ENCODE measurements at regions not wholly inside any gene's neighbourhood (a gene's known extent, or its start where the extent isn't known, plus 50 kb on each side); places are given as distances from the start of the nearest gene placed in this dataset.

- BruUV-seq (replicated peaks): no TSS peak
- TF ChIP-seq CTCF (IDR thresholded peaks at IDR 0.05; ENCODE audit: unreplicated experiment): no peak
- ChIA-PET CTCF (interaction anchor here (0.6 kb wide), 1 partner anchor 145 kb away, joined by 3 read pairs; no protein-coding TSS in a partner anchor), POLR2A (interaction anchor here (0.6 to 0.7 kb wide), 3 partner anchors 11 to 195 kb away, joined by 3 read pairs; no protein-coding TSS in a partner anchor)
- Mint-ChIP-seq H3K27me3 (ENCODE audit: insufficient read depth, unreplicated experiment) (no peaks in the 10 kb centered on the region), H3K4me1 (ENCODE audit: insufficient read depth, unreplicated experiment) (peaks cover 23% of the 10 kb centered on the region), H3K4me3 (ENCODE audit: unreplicated experiment) (no peak overlapping the region), H3K36me3 (ENCODE audit: insufficient read depth, unreplicated experiment) (no peaks in the 10 kb centered on the region), H3K27ac (ENCODE audit: low read depth, unreplicated experiment) (peak overlapping the region; percentile 90), H3K9me3 (ENCODE audit: unreplicated experiment) (peaks cover 7% of the 10 kb centered on the region)
- DNase-seq (ENCODE audit: unreplicated experiment): no peak
- intact Hi-C loops (cut with micrococcal nuclease): no loop called here
Observed at GRCh38 chr7:54824655-54825054, 65.6 kb upstream of the SEC61G start.

GRCh38 chr7:54825368-54825767 is 66.4 kb upstream of the SEC61G start:
- Mint-ChIP-seq H3K4me3 (ENCODE audit: unreplicated experiment) (no peak overlapping the region), H3K36me3 (ENCODE audit: insufficient read depth, unreplicated experiment) (no peaks in the 10 kb centered on the region), H3K27ac (ENCODE audit: low read depth, unreplicated experiment) (peak overlapping the region; percentile 90), H3K27me3 (ENCODE audit: insufficient read depth, unreplicated experiment) (no peaks in the 10 kb centered on the region), H3K4me1 (ENCODE audit: insufficient read depth, unreplicated experiment) (peaks cover 27% of the 10 kb centered on the region), H3K9me3 (ENCODE audit: unreplicated experiment) (peaks cover 7% of the 10 kb centered on the region)
- no peak for TF ChIP-seq CTCF (IDR thresholded peaks at IDR 0.05; ENCODE audit: unreplicated experiment)
- intact Hi-C loops (cut with micrococcal nuclease): no loop called here
- CTCF ChIA-PET: interaction anchor here (0.6 to 0.9 kb wide), 2 partner anchors 10 to 144 kb away, joined by 3 read pairs; no protein-coding TSS in a partner anchor
- no peak for DNase-seq (ENCODE audit: unreplicated experiment)
- POLR2A ChIA-PET: interaction anchor here (0.7 kb wide), 1 partner anchor 13 kb away, joined by 3 read pairs; no protein-coding TSS in a partner anchor
- BruUV-seq (replicated peaks): no TSS peak

GRCh38 chr7:54827734-54828133 is 68.7 kb upstream of the SEC61G start:
- CTCF ChIA-PET: interaction anchor here (1.2 to 1.9 kb wide), 3 partner anchors 9 to 428 kb away, joined by 3 to 11 read pairs (median 5); no protein-coding TSS in a partner anchor
- BruUV-seq (replicated peaks): no TSS peak
- peaks cover 44% of the 10 kb centered on the region for H3K4me1 Mint-ChIP-seq (ENCODE audit: insufficient read depth, unreplicated experiment)
- no peak for TF ChIP-seq CTCF (IDR thresholded peaks at IDR 0.05; ENCODE audit: unreplicated experiment)
- H3K27ac Mint-ChIP-seq (ENCODE audit: low read depth, unreplicated experiment): no peak overlapping the region
- no peaks in the 10 kb centered on the region for H3K36me3 Mint-ChIP-seq (ENCODE audit: insufficient read depth, unreplicated experiment)
- H3K4me3 Mint-ChIP-seq (ENCODE audit: unreplicated experiment): no peak overlapping the region
- DNase-seq (ENCODE audit: unreplicated experiment): no peak
- peaks cover 7% of the 10 kb centered on the region for H3K9me3 Mint-ChIP-seq (ENCODE audit: unreplicated experiment)
- intact Hi-C loops (cut with micrococcal nuclease): no loop called here
- POLR2A ChIA-PET: interaction anchor here (1.2 kb wide), 1 partner anchor 16 kb away, joined by 3 read pairs; no protein-coding TSS in a partner anchor
- no peaks in the 10 kb centered on the region for H3K27me3 Mint-ChIP-seq (ENCODE audit: insufficient read depth, unreplicated experiment)

DNA sequence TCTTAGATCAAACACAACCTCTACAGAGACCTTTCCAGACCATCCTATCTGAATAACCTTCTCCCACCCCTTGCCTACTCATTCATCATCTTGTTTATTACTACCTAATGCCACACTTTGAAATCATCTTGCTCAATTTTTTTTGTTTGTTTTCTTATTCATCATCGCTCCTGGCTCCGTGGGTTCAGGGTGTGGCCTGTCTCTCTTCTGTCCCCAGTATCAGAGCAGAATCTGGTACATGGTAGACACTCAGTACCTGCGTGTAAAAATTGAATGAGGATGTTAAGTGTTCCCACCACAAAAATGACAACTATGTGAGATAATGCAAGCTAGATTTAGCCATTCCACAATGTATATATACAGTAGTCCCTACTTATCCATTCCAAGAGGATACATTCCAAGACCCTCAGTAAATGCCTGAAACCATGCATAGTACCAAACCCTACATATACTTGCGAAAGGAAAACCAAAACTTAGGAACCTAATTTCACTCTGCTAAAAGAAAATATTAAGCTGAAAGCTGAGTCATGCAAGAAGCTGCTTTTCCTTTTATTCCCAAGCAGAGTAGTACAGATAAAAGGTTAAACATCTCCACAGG is 72.1 kb upstream of the SEC61G start:
- peak; percentile 79 for DNase-seq (ENCODE audit: unreplicated experiment)
- Mint-ChIP-seq H3K36me3 (ENCODE audit: insufficient read depth, unreplicated experiment) (no peaks in the 10 kb centered on the region), H3K9me3 (ENCODE audit: unreplicated experiment) (peaks cover 7% of the 10 kb centered on the region), H3K4me3 (ENCODE audit: unreplicated experiment) (peak overlapping the region; percentile 28), H3K4me1 (ENCODE audit: insufficient read depth, unreplicated experiment) (peaks cover 21% of the 10 kb centered on the region), H3K27me3 (ENCODE audit: insufficient read depth, unreplicated experiment) (no peaks in the 10 kb centered on the region), H3K27ac (ENCODE audit: low read depth, unreplicated experiment) (peak overlapping the region; percentile 61)
- no peak for TF ChIP-seq CTCF (IDR thresholded peaks at IDR 0.05; ENCODE audit: unreplicated experiment)
- ChIA-PET POLR2A (interaction anchor here (0.5 to 3.9 kb wide), 19 partner anchors 10 to 302 kb away, joined by 3 to 41 read pairs (median 5); partner anchors contain the start of genes EGFR and SEC61G), CTCF (interaction anchor here (0.5 to 1.9 kb wide), 11 partner anchors 8 to 424 kb away, joined by 3 to 10 read pairs (median 3); no protein-coding TSS in a partner anchor)
- intact Hi-C loops (cut with micrococcal nuclease): loop anchor here (2.0 to 5.0 kb wide), 2 partner anchors 56 to 301 kb away; no protein-coding TSS in a partner anchor
- TSS peak; percentile 72 for BruUV-seq (replicated peaks)
